Fibroblast of gingiva (primary cell): ENCODE measurements at regions not wholly inside any gene's neighbourhood (a gene's known extent, or its start where the extent isn't known, plus 50 kb on each side); places are given as distances from the start of the nearest gene placed in this dataset.
"Not testable (repeated sequence)": the region's sequence is repeated elsewhere in the genome, so short reads cannot be mapped to it uniquely, and the experiment has no call there.

Source experiments
- DNase-seq: peaks from one replicate; pipeline ENCODE4 v3.0.0-alpha.2; 2011; ENCODE audit warnings: low read depth

GRCh38 chr1:58934706-58935105 is 150.9 kb upstream of the JUN start:
- no peak for DNase-seq

- DNase-seq: no peak
Measured at GRCh38 chr1:58936973-58937372, 153.1 kb upstream of the JUN start.

- no peak for DNase-seq
Measured at GRCh38 chr1:58939146-58939545, 155.3 kb upstream of the JUN start.

- DNase-seq: no peak
Measured at GRCh38 chr1:58939666-58940370, 156.0 kb upstream of the JUN start.

- DNase-seq: no peak
Measured at GRCh38 chr1:58941471-58942289, 157.8 kb upstream of the JUN start.

GRCh38 chr1:58942759-58943191 is 158.9 kb upstream of the JUN start:
- DNase-seq: no peak

- DNase-seq: no peak
Measured at GRCh38 chr1:58943776-58944175, 159.9 kb upstream of the JUN start.

GRCh38 chr1:58944439-58944838 is 160.6 kb upstream of the JUN start:
- DNase-seq: no peak

- DNase-seq: no peak
Measured at GRCh38 chr1:58946390-58946789, 162.5 kb upstream of the JUN start.

- DNase-seq: no peak
Measured at GRCh38 chr1:58948671-58949070, 164.8 kb upstream of the JUN start.

GRCh38 chr1:58949551-58950220 is 165.8 kb upstream of the JUN start:
- no peak for DNase-seq

- DNase-seq: no peak
Measured at GRCh38 chr1:58950897-58951296, 167.1 kb upstream of the JUN start.

GRCh38 chr1:58953951-58954350 is 170.1 kb upstream of the JUN start:
- not testable (repeated sequence) for DNase-seq

GRCh38 chr1:58963287-58963686 is 179.4 kb upstream of the JUN start:
- DNase-seq: not testable (repeated sequence)

GRCh38 chr1:58964428-58964827 is 180.6 kb upstream of the JUN start:
- DNase-seq: no peak

- DNase-seq: peak; percentile 57
Measured at GRCh38 chr1:58964880-58965279, 181.0 kb upstream of the JUN start.

GRCh38 chr1:58966103-58966916 is 182.5 kb upstream of the JUN start:
- no peak for DNase-seq

- DNase-seq: no peak
Measured at GRCh38 chr1:58966917-58967740, 183.3 kb upstream of the JUN start.

- DNase-seq: peak; percentile 86
Measured at GRCh38 chr1:58968360-58968952, 184.6 kb upstream of the JUN start.

GRCh38 chr1:58969176-58969575 is 185.3 kb upstream of the JUN start:
- DNase-seq: not testable (repeated sequence)
